ENCODE measurements at regions not wholly inside any gene's neighbourhood (a gene's known extent, or its start where the extent isn't known, plus 50 kb on each side); places are given as distances from the start of the nearest gene placed in this dataset.

DNA sequence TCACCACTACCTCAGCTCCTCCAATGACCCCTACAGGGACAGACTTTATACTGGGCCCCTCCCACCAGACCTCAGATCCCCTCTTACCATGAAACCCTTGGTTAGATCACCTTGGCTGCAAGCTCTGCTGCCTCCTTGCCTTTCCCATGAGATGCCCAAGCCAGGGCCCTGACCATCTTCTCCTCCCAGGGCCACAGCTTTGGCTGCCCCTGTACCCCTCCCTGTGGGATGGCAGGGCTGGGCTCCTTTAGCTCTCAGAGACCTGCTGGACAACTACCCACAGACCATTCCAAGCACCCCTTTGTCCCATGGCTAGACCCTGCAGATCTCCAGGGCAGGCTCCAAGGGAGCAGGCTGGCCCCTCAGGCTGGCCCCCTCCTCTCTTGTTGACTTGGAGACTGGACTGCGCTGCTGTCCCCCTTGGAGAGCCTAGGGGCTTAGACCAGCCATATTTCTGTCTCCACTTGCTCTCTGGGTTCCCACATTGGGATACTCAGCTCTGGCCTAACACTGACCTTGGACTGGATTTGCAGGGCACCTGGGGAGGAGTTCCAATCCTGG is 1692.7 kb downstream of the TP53TG3F start:
- TF ChIP-seq CTCF (IDR thresholded peaks at IDR 0.05) (no peak), SIN3A (IDR thresholded peaks at IDR 0.05; ENCODE audit: borderline replicate concordance, insufficient read depth, low read depth, low read length) (no peak), REST (IDR thresholded peaks at IDR 0.05; ENCODE audit: insufficient read depth in 1 of 2, low read depth in 2 of 2, low read length in 1 of 2) (no peak), POLR2AphosphoS5 (IDR thresholded peaks at IDR 0.05; ENCODE audit: low read depth, low read length) (no peak), TCF7L2 (IDR thresholded peaks at IDR 0.05; ENCODE audit: low read depth, low read length) (no peak)

All from Panc1 (cell line).